ENCODE measurements at regions not wholly inside any gene's neighbourhood (a gene's known extent, or its start where the extent isn't known, plus 50 kb on each side); places are given as distances from the start of the nearest gene placed in this dataset.

DNA sequence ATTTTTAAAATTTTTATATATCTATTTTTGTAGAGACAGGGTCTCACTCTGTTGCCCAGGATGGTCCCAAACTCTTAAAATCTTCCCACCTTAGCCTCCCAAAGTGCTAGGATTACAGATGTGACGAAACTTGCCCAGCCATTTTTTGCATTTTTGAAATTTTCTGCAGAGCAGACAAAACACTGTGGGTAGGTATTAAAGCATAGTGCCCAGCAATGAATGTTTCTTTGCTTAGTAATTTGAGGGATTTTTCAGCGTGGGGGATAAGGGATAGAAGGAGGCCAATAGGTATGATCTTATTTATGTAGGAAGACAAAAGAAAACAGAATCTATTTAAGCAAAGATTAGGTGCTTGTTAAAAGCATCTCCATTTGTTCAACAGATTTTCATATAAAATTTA, 446.8 kb upstream of the DPH6 start:
- Histone ChIP-seq H3K9me3 (no peaks in the 10 kb centered on the region), H3K36me3 (no peaks in the 10 kb centered on the region), H3K4me1 (no peaks in the 10 kb centered on the region), H3K4me3 (no peak overlapping the region), H3K27ac (no peak overlapping the region), H3K27me3 (no peaks in the 10 kb centered on the region)
- TF ChIP-seq, protein P1, sequence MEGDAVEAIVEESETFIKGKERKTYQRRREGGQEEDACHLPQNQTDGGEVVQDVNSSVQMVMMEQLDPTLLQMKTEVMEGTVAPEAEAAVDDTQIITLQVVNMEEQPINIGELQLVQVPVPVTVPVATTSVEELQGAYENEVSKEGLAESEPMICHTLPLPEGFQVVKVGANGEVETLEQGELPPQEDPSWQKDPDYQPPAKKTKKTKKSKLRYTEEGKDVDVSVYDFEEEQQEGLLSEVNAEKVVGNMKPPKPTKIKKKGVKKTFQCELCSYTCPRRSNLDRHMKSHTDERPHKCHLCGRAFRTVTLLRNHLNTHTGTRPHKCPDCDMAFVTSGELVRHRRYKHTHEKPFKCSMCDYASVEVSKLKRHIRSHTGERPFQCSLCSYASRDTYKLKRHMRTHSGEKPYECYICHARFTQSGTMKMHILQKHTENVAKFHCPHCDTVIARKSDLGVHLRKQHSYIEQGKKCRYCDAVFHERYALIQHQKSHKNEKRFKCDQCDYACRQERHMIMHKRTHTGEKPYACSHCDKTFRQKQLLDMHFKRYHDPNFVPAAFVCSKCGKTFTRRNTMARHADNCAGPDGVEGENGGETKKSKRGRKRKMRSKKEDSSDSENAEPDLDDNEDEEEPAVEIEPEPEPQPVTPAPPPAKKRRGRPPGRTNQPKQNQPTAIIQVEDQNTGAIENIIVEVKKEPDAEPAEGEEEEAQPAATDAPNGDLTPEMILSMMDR (IDR thresholded peaks at IDR 0.05): no peak
- DNase-seq (ENCODE audit: low spot score): no peak

DNA sequence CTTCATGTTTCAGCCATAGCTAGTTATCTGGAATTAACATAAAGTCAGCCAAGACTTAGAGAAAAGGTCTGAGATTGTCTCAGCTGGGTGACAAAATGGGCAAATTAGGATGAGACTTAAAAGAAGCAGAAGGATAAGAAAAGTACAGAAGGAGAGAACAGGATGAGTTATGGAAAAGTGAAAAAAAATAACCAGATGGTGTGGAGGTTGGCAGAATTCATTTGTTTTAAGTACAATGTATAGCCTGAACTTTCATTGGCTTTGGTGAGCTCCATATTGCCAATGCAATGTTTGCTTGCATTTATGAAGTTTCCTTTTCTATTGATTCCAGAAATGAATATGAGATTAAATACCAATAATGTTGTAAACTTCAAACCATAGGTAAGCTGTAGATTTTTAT, 447.2 kb upstream of the DPH6 start:
- no peak overlapping the region for H3K27ac ChIP-seq
- DNase-seq (ENCODE audit: low spot score): no peak

DNA sequence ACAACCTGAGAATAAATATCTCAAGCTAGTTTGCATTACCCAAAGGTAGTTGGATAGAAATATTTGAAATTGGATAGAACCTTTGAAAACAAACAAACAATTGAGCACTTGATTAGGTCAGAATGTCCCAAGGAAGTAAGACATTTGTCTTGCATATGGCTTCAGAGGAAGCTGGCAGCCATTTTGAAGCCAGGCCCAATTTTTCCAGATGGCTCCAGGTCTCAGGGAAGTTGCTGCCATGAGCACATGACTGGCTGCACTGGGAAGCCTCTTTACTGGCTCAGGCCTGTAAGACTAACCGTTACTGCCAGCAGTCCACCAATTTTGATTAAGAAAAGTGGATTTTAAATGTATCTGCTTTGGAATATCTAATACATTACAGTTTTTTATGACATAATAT, 448.9 kb upstream of the DPH6 start:
- no peaks in the 10 kb centered on the region for H3K27me3 ChIP-seq
- no peak overlapping the region for H3K27ac ChIP-seq
- H3K4me3 ChIP-seq: no peak overlapping the region
- TF ChIP-seq, protein P1 (IDR thresholded peaks at IDR 0.05): no peak
- no peaks in the 10 kb centered on the region for H3K9me3 ChIP-seq
- H3K36me3 ChIP-seq: no peaks in the 10 kb centered on the region
- no peak for DNase-seq (ENCODE audit: low spot score)
- no peaks in the 10 kb centered on the region for H3K4me1 ChIP-seq

More for the DNA sequence above, 447.2 kb upstream of the DPH6 start:
- Histone ChIP-seq H3K4me3 (no peak overlapping the region), H3K9me3 (no peaks in the 10 kb centered on the region), H3K27me3 (no peaks in the 10 kb centered on the region), H3K4me1 (no peaks in the 10 kb centered on the region), H3K36me3 (no peaks in the 10 kb centered on the region)
- TF ChIP-seq, protein P1 (IDR thresholded peaks at IDR 0.05): no peak

DNA sequence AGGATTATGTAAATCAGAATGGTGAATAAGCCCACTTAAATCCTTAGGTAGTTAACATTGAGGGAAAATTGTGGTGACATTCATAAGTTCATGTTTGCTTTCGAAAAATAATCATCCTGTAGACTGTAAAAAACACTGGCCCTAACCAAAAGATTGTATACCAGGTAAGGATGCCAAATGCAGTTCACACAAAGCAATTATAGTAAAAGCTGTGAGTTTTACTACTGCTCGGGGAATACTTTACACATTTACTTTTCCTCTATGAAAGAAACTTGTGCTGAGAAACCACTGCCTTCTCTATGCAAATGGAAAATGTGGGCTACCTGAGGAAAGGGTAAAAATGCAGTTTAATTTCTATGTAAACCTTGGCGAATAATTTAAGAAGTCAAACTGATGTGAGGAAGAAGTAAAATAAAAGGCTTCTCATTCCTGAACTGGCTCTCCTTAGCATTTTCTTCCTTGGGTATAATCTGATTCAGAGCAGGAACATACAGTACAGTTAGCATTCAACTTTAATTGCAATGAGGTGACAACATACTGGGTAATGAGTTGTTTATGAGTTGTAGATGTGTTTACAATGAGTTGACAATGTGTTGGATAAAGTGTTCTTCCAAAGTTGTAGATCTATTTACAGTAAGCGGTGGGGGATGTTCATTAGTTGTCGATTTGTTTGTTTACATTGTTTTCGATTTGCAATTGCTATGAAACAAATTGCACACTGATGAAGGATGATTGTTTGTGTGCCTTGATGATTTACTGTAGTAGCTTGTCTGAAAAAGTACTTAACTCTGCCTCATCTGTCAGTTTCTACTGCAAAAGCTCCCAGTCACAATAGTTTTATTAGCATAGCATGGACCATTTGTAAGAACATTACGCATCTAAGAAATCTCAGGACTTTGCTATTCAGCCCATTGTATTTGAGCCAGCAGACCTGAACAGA, 453.0 kb upstream of the DPH6 start:
- DNase-seq (ENCODE audit: low spot score): no peak
- H3K27me3 ChIP-seq: no peaks in the 10 kb centered on the region
- no peaks in the 10 kb centered on the region for H3K9me3 ChIP-seq
- H3K4me3 ChIP-seq: no peak overlapping the region
- no peaks in the 10 kb centered on the region for H3K36me3 ChIP-seq
- TF ChIP-seq, protein P1 (IDR thresholded peaks at IDR 0.05): no peak
- no peak overlapping the region for H3K27ac ChIP-seq
- no peaks in the 10 kb centered on the region for H3K4me1 ChIP-seq

DNA sequence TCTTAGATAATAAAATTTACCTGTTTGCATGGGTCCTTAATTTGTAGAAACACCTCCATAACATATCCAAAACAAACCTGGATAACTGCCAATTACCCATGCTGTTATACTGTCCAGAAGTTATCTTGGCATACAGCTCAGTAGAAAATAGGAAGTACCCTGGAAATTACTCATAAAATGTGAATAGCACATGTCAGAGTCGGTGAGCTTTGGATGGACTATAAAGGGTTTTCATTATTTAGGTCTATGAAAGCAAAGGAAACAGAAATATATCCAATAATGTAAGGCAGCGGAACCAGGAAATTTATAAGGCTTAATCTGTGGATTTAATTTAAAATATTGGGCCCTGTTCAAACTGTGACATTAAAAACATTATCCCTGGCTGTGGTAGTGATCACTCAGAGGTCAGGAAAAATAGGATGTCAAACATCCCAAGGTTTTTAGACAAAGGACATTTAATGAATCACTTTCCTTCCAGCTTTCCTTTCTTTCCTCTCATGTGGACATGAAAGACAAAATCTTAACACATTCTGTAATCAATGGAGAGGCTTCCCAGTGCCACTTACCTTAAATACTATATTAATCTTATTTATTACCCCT, 459.0 kb upstream of the DPH6 start:
- no peak overlapping the region for H3K4me3 ChIP-seq
- no peak for DNase-seq (ENCODE audit: low spot score)
- H3K36me3 ChIP-seq: no peaks in the 10 kb centered on the region
- TF ChIP-seq, protein P1 (IDR thresholded peaks at IDR 0.05): no peak
- no peaks in the 10 kb centered on the region for H3K27me3 ChIP-seq
- H3K27ac ChIP-seq: no peak overlapping the region
- peaks cover 0 to 15% of the 10 kb centered on the region in 2 donors for H3K9me3 ChIP-seq
- H3K4me1 ChIP-seq: no peaks in the 10 kb centered on the region

Data from right atrium auricular region (tissue), 2 donors.